ENCODE measurements at regions not wholly inside any gene's neighbourhood (a gene's known extent, or its start where the extent isn't known, plus 50 kb on each side); places are given as distances from the start of the nearest gene placed in this dataset.

DNA sequence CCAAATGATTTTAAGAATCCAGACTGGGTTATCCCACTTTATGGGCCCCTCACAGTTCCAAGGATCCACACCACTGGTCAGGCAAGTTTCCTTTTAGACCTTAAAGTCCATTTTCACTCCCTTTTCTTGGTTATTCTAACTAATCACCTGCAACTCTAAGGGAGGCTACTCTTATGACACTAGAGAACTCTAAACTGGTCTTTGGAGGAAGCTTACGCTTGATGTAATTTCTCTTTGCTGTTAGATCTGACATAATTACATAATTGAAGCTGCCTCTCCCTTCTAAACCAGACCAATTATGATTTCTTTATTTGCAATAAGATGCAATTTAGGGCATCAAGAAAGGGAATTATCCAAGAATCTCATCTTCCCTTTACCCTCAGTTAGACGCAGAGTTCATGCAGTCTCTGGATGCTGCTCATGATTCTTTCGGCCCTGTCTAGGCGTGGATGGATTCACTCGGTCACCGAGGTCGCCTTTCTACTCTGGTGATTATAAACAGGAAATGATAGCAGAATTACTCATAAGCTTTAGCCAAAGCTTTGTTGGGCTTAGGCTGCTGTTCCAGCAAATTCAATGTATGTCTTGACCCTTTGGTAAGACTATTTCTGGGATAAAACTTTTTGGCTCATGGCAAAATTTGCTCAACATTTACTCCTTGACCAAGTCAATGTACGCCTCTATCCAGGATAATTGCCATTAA, 130.9 kb upstream of the PRNP start:
- DNase-seq, result no peak

DNA sequence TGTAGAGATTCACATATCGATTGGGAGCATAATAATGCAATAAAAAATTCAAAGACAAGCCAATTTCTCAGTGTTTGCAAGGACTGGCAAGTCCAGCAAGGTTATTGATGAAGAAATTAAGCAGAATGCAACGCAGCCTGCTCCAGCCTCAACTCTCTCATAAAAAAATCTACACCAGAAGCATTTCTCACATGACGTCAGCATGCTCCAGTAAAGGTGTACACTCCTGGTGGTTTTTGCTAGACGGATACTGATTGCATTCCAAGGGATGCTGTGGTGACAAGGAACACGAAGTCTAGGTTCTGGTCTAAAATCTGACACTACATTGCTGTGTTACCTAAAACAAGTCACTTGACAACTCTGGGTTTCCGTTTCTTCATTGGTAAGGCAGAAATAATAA, 131.9 kb upstream of the PRNP start:
- DNase-seq, result no peak

DNA sequence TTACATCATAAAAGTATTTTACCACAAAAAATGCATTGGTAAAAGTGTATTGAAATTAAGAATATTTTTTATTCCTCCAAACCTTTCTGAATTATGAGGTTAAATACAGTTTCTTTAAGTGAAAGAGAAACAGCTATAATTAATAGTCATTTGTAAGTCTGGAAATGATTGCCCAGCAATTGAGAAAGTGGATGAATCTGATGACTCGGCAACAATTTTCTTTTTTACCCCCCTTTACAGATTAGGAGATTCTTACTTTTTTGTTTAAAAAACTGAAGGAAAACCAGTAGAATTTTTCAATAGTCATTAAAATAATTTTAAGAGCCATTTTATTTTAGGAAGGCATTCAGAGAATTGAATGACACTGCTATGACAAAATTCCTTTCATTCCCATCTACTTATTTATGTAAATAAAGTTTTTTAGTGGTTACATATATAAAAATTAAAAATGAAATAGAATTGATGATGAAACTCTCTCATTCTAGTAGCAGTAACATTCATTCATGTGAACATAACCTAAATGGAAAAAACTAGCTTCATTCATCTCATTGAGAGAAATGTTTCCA, 134.1 kb upstream of the PRNP start:
- DNase-seq, result no peak

DNA sequence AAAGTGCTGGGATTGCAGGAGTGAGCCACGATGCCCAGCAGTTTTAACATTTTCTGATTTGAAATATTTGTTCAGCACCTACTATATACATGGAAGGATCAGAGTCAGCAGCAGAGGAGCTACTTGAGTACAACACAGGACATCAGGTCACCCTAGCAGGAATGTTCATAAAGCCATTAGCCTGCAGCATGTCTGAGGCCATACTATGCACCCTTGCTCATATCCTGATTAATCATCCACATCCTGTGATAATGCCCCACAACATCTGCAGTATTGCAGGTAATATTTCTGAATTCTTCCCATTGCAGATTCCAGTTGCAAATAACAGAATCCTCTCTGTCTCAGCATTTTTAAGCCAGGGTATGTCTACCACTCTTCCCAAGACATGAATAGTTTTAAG, 135.5 kb upstream of the PRNP start:
- no peak for DNase-seq

DNA sequence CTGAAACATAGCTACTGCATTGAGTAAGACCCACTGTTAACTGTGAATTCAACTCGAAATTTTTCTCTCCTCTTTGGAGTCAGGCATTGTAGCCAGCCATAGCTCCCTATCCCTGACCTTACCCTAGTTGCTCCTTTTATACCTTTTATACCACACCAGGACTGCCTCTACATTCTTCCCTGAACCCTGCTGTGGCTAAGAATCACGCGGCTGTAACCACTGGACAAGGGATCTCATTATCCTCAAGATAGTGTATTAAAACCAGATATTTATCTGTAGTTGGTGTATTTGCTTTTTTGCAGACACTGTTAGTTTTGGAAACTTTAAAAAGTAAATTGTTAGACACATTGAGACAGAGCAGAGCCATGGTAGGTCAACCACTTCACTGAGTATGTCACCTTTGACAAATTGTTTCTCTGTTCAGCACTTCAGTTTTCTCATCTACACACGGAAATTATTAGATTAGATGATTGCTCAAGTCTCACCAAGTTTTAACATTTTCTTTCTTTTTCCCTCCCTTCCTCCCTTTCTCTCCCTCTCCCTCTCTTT, 136.5 kb upstream of the PRNP start:
- no peak for DNase-seq

DNA sequence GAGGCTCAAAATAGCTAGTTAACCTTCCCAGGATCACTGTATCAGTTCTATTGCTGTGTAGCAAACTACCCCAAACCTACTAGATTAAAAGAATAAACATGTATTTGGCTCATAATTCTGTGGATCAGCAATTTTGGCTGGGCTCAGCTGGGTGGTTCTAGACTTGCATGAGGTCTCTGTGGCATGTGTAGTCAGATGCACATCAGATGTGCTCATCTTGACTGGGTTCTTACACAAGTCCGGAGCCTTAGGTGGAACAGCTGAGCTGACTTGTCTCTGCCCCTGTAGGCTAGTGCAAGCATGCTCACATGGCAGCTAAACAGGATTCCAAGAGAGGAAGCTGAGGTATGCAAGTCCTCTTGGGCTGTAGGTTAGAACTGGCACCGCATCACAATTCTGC, 137.7 kb upstream of the PRNP start:
- no peak for DNase-seq

DNA sequence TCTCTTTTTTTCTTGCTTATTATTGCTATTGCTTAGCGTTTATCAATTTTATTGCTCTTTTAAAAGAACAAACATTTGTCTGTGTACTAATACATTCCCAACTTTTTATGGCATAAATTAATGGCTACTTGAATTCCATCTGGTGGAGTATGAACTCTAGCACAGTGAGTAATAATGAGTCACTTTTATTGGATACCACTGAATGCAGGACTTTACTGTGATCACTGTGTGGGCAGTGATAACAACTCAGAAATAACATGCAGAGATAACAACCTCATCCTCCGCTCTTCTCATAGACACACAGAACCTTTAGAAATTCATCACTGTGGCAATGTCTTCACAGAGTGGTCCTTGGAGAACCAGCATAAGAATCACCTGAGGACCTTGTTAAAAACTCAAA, 139.5 kb upstream of the PRNP start:
- no peak for DNase-seq

DNA sequence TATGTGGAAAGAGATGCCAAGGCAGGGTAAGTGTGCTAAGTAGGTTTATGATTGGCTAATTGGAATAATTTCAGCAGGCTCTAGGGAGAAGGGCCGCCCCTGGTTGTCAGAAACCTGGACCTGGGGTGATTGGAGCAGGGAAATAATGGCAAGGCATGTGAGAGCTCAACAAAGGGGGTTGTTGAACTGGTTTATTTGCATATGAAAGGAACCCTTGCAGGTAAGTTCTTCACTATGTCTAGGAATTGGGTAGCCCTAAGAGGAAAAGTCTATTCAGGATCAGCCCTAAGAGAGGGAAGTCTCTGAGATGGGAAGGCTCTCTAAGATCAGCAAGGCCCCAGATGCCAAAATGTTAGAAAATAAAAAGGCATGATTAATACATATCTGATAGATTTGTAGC, 139.9 kb upstream of the PRNP start:
- no peak for DNase-seq

DNA sequence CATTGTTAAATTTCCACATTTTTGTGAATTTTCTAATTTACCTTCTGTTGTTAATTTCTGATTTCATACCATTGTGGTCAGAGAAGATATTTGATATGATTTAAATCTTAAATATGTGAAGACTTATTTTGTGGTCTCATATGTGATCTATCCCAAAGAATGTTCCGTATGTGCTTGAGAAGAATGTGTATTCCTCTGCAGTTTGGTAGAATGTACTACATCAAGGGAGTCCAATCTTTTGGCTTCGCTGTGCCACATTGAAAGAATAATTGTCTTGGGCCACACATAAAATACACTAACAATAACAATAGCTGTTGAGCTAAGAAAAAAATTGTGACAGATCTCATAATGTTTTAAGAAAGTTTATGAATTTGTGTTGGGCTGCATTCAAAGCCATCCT, 140.7 kb upstream of the PRNP start:
- no peak for DNase-seq

DNA sequence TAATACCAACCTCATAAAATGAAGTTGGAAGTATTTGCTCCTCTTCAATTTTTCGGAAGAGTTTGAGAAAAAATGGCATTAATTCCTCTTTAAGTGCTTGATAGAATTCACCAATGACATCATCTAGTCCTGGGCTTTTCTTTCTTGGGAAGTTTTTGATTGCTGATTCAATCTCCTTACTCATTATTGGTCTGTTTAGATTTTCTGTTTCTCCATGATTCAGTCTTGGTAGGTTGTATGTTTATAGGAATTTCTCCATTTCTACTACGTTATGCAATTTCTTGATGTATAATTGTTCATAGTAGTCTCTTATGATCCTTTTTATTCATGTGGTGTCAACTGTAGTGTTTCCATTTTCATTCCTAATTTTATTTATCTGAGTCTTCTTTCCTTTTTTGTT, 141.5 kb upstream of the PRNP start:
- no peak for DNase-seq

DNA sequence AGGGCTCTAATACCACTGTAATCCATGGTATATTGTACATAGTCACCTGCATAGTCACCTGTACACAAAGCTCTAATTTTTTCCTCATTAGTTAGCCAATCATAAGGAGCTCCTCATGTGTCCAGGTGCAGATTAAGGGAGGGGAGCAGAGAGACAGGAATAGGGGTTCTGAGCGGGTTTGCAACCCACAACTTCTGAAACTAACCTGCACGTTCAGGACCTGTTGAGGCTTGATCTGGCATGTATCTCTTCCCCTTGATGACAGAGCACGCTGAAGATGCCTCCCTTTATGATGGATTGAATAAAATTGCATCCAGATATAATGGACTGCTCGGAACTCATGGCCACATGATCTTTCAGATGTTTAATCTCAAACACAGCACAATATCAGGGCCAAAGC, 144.0 kb upstream of the PRNP start:
- DNase-seq, result no peak

DNA sequence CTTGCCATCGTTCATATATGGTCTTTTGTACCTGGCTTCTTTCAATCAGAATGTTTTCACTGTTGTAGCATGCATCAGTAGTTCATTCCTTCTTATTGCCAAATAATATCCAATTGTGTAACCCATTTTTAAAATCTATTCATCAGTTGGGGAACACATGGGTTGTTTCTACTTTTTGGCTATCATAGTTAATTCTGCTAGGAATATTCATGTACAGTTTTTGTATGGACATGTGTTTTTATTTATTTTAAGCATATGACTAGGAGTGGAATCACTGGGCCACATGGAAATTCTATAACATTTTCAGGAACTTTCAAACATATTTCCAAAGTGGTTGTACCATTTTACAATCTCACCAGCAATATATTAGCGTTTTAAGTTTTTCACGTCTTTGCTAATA, 151.9 kb upstream of the PRNP start:
- DNase-seq, result no peak

DNA sequence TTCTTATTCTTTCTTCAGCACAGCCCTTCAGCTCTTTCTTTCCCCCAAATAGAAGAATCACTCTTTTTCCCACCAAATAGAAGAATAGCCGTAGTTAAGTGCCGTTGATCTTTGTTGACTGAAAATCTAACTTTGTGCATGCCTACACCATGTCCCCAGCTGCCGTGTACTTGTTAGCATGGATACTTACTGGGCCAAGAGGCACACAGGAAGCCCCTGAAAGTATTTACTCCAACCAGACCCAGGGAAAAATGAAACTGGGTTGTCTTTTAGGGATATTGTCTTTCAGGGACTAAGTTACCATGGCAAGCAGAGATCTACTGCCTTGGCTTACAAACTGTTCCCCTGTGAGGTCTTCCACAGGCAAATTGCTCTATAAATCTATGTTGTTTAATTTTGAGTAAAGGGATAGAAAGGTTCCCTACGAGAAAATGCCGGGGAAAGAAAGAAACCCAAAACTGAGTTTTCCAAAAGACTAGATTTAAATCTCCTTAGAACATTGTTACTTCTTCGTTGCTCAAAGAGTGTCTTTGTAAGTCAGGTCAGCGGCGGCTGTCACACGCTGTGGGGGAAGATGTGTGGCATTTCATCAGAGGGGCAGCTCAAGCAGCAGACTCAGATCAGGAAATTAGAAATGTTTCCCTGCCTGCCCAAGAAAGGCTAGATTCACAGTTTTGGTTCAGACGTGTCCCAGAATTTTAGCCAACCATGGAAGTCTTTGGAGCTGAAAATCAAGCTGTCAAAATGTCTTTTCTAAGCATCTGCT, 152.7 kb upstream of the PRNP start:
- no peak for DNase-seq

DNA sequence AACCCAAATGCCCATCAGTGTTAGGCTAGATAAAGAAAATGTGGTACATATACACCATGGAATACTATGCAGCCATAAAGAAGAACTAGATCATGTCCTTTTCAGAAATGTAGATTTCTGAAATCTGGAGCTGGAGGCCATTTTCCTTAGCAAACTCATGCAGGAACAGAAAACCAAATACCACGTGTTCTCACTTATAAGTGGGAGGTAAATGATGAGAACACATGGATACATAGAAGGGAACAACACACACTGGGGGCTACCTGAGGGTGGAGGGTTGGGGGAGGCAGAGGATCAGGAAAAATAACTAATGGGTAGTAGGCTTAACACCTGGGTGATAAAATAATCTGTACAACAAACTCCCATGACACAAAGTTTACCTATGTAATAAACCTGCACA, 153.5 kb upstream of the PRNP start:
- DNase-seq, result no peak

DNA sequence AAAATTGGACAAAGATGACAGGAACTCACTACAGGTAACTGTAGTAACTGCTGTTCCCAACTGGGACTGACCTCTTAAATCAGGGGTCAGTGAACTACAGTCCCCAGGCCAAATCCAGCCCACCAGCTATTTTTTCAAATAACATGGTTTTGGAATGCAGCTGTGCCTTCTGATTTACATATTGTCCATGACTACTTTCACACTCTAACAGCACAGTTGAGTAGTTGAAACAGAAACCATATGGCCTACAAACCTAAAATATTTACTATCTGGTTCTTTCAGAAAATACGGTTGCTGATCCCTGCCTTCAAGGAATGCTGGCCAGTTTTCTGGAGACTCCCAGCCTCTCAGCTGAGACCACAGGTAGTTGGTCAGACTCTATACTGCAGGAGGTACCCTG, 161.5 kb upstream of the PRNP start:
- DNase-seq, result no peak

DNA sequence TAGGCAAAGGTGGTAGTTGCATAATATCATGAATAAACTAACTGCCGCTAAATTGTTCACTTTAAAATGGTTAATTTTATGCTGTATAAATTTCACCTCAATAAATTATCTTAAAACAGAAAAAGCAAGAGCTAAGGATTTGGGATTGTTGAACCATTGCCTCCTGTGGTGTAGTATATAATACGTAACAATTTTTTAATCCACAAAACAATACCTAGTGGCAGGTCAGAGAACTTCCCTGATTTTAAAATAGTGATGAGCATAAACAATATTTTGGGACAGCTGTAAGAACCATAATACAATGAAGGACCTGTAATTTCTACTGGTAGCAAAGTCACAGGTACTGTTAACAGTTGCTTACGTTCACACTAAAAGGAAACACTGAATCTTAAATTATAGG, 161.9 kb upstream of the PRNP start:
- no peak for DNase-seq

DNA sequence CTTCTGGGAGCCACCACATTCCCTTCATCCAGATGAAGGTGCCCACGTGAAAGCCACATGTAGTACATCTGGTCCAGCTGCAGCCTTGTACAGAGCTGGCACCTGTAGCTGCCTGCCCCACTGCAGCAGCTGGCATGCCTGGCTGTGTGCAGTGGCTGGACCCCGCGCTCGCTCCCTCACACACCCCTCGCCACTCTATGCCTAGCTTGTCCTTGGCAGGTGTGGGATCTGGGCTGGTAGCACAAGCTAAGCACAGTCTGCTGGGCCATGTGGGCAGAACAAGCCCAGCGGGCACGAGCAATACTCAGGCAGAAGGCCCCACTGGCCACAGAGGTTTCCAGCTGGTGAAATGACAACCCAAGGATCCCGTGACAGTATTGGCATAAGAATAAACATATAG, 163.9 kb upstream of the PRNP start:
- DNase-seq, result no peak

DNA sequence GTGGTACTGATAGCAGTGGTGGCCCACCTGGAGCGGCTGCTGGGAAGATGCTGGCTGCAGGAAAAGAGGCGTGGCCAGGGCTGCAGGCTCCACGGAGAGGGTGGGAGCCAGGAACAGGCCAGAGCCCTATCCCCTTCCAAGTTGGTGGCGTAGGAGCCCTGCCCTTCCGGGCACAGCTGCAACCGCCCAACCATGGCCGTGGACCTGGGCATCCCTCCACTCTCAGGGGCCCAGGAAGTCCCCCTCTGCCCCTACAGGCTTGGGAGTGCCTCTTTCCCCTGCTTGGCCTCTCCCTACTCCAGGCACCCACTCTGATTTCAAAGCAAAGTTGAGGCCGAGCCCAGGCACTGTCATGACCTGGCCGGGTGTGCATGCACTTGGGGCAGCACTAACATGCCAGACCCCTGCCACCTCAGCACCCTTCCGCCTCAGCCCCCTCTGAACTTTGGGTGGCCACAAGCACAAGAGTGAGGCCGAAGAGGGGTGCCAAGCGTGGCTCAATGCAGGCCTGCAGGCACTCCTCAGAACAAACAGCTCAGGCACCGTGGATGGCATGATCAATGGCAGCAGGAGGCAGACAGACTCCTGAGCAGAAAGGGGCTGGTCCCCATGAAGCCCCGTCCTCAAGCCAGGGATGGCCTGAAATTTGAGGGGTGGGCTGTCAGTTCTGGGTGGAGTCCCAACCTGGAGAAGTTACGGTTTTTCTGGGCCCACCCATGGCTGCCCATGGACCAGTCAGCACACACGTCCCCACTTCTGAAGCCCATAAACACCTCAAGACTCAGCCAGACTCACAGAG, 164.9 kb upstream of the PRNP start:
- DNase-seq, result no peak

DNA sequence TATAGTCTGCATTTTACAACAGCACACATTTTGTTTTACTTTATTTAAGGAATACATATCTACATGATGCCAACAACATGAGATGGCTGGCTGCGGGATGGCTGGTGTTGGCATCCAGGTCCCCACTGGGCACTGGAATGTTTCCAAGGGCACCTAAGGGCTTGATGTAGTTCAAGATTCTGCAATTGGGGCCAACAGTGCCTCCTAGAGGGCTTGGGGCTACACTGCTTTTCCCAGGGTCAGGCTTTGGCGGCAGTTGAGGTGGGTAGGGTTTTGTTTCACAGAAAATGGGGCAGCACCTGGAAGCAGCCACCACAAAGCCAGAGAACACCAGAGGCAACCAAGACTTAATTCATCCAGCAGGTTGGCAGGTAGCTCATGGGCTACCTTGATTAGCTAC, 166.7 kb upstream of the PRNP start:
- DNase-seq, result no peak

DNA sequence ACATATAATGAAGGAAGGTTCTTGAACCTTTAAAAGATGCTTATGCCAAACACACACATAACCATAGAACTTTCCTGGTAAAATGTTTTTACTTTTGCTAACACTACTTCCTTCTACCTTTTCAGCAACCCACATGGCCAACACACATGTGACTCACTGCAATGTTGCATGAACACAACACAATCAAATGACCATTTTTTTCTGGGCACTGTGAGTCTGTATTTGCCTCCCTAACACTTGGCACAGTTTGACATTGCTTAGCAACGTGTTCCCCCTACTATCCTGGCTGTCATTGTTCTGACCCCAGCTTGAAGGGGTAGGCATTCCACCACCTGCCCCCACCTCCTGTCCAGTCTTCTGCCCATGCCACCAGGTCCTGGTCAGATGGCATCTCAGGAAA, 169.4 kb upstream of the PRNP start:
- DNase-seq, result no peak

DNA sequence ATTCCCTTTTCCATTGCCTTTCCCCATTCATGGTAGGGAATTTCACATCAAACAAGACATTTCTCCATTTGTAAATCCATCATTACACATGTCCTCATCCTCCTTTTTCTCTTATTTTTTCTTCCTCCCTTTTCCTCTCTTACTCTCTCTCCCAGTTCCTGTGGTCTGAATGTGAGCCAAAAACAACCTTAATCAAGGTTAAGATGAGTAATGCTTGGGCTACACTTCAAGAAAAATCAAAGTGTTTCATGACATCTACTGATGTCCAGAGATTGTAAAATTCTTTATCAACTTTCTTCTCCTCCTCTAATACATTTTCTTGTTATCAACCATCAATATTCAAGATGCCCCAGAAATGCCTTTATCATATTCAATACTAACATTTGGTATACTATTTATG, 172.5 kb upstream of the PRNP start:
- DNase-seq, result no peak

DNA sequence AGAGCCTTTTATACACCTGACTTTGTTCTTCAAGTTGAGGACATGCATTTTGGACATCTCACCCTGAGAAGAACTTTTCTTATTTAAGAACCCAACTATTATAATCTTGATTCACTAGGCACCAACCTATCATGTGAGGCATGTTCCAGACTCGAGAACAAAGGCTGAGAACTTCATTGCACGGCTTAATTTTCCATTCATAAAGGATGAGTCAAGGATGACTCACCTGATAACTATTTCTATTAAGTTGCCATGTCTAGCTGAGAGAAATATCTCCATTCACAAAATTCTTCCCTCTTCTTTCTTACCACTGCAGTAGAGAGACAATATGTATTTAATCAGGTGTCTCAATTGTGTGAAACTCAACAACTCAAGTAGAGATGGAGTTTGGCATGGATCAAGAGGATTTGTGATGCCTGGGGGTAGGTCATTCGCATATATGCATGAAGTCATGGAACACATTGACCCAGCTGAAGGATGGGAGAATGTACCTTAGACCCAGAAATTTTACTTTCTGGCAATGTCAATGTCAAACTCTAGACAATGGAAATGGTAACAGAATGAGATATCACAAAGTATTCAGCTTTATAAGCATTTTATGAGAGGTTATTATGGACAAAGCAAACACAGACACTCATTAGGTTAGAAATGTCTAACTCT, 173.2 kb upstream of the PRNP start:
- no peak for DNase-seq

DNA sequence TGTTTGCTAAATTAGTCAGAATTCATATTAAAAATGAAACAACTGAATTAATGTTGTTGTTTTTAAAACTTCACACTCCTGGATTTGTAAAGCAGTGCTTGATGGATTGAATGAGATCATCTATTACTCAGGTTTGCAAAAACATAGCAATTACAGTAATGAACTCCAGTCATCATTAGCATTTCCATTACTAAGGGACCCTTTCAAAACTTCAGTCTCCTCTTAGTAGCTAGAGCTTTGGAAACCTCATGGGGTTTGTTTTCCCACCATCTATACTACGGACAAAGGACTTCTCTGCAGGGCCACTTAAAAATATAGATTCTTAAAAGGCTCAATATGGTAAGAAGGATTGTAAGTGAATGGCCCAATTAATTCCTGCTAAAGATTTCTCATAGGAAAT, 174.5 kb upstream of the PRNP start:
- DNase-seq, result no peak

All from NCI-H345 (cell line).